Chondrocyte (in vitro differentiated cells): ENCODE measurements at regions not wholly inside any gene's neighbourhood (a gene's known extent, or its start where the extent isn't known, plus 50 kb on each side); places are given as distances from the start of the nearest gene placed in this dataset.

ENCODE experiments used
- DNase-seq: peaks from one replicate; pipeline ENCODE4 v3.0.0; 2021; ENCODE audit warnings: mixed read lengths, low spot score
- H3K27ac Mint-ChIP-seq: one replicate; pipeline ENCODE4 v1.8.0; 2021; ENCODE audit warnings: mild to moderate bottlenecking, moderate library complexity, mixed read lengths; ENCODE audit not compliant: unreplicated experiment
- H3K27me3 Mint-ChIP-seq: 2 replicates; pipeline ENCODE4 v1.8.0; 2021; ENCODE audit warnings: low read depth, mixed read lengths
- H3K36me3 Mint-ChIP-seq: 2 replicates; pipeline ENCODE4 v1.8.0; 2021; ENCODE audit warnings: low read depth, mixed read lengths
- H3K4me1 Mint-ChIP-seq: 2 replicates; pipeline ENCODE4 v1.8.0; 2021; ENCODE audit warnings: low read depth, mild to moderate bottlenecking, mixed read lengths
- H3K4me3 Mint-ChIP-seq: one replicate; pipeline ENCODE4 v1.8.0; 2021; ENCODE audit warnings: mild to moderate bottlenecking, moderate library complexity, mixed read lengths; ENCODE audit not compliant: unreplicated experiment
- H3K9me3 Mint-ChIP-seq: 2 replicates; pipeline ENCODE4 v1.8.0; 2021; ENCODE audit warnings: low read depth, mixed read lengths
- TF ChIP-seq, protein P1 (sequence below): fragments of 200-600 bp; sonication (generic); IDR thresholded peaks from 2 replicates; pipeline ENCODE4 v1.5.0; 2021; ENCODE audit warnings: antibody characterized with exemption, mild to moderate bottlenecking, moderate library complexity

DNA sequence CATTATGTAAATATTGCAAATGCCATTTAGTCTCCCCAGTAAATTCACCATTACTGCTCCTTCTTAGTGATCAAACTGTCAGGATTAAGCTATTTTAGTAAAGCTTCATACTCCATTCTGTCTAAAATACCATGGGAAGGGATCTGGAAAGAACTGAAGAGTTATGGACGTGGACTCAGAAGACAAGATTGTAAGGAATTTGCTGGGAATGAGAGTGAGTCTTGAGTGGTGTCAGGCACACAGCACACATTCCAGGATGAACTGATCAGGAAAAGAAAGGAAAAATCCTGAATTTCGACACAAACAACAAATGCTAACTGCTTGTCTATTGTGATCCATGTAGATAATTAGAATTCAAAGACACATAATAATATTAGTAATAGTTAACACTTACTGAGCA is 311.0 kb downstream of the CENPC start:
- no peaks in the 10 kb centered on the region for H3K27me3 Mint-ChIP-seq
- peak overlapping the region; percentile 39 for H3K27ac Mint-ChIP-seq
- no peak overlapping the region for H3K4me3 Mint-ChIP-seq
- no peaks in the 10 kb centered on the region for H3K36me3 Mint-ChIP-seq
- H3K9me3 Mint-ChIP-seq: no peaks in the 10 kb centered on the region
- TF ChIP-seq, protein P1, sequence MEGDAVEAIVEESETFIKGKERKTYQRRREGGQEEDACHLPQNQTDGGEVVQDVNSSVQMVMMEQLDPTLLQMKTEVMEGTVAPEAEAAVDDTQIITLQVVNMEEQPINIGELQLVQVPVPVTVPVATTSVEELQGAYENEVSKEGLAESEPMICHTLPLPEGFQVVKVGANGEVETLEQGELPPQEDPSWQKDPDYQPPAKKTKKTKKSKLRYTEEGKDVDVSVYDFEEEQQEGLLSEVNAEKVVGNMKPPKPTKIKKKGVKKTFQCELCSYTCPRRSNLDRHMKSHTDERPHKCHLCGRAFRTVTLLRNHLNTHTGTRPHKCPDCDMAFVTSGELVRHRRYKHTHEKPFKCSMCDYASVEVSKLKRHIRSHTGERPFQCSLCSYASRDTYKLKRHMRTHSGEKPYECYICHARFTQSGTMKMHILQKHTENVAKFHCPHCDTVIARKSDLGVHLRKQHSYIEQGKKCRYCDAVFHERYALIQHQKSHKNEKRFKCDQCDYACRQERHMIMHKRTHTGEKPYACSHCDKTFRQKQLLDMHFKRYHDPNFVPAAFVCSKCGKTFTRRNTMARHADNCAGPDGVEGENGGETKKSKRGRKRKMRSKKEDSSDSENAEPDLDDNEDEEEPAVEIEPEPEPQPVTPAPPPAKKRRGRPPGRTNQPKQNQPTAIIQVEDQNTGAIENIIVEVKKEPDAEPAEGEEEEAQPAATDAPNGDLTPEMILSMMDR: no peak
- peaks cover 10% of the 10 kb centered on the region for H3K4me1 Mint-ChIP-seq
- DNase-seq: no peak

DNA sequence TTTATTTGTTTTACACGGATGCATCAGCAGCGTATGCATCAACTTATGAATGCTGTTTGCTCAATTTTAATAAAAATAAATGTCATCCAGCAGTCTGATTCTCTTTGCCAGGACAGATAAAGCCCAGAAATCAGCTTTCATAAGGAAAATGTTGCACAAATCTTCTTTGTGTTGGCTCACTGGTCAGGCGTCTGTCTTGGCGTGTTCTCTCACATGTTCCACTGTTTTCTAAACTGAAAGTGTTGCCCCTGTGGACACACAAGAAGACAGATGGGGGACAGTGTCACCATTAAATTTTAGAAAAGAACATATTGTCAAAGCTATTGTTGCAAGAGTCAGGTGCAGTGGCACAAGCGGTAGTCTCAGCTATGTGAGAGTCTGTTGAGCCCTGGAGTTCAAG is 316.2 kb downstream of the CENPC start:
- Mint-ChIP-seq H3K9me3 (peaks cover 2% of the 10 kb centered on the region), H3K4me1 (peaks cover 5% of the 10 kb centered on the region), H3K4me3 (no peak overlapping the region), H3K27ac (no peak overlapping the region), H3K27me3 (no peaks in the 10 kb centered on the region), H3K36me3 (no peaks in the 10 kb centered on the region)
- DNase-seq: no peak
- TF ChIP-seq, protein P1: no peak

DNA sequence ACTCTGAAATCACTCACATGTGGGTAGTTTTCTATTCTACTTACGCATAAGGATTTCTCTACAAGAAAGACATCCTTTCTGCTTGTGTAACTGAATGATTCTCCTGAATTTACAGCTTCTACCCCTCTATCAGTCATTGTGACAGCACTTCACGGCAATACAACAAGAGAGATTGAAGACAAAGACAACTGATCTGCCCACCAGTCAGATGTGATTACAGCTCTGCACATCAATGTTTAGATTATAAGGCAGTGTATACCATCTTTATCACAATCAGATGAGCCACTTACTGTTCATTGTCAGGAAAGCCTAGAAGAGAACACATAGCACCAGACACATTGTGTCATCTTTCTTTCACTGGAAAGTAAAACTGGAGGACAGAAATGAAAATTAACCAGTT is 324.4 kb downstream of the CENPC start:
- no peak overlapping the region for H3K4me3 Mint-ChIP-seq
- H3K27ac Mint-ChIP-seq: no peak overlapping the region
- no peak for DNase-seq
- H3K27me3 Mint-ChIP-seq: no peaks in the 10 kb centered on the region
- H3K36me3 Mint-ChIP-seq: no peaks in the 10 kb centered on the region
- TF ChIP-seq, protein P1: no peak
- no peaks in the 10 kb centered on the region for H3K9me3 Mint-ChIP-seq
- H3K4me1 Mint-ChIP-seq: no peaks in the 10 kb centered on the region

DNA sequence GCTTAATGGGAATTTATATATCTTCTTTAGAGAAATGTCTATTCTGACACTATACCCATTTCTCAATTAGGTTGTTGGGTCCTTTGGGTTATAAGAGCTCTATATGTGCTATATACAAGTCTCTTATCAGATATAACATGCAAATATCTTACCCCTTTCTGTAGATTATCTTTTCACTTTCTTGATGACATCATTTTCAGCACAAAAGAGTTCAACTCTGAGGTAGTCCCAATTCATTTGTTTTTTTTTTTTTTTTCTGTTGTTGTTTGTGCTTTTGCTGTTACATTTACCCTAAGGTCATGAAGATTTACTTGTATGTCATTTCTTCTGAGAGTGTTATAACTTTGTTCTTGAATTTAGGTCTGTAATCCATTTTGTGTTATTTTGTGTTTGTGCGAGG is 326.4 kb downstream of the CENPC start:
- Mint-ChIP-seq H3K27ac (no peak overlapping the region), H3K9me3 (no peaks in the 10 kb centered on the region), H3K4me1 (no peaks in the 10 kb centered on the region), H3K27me3 (no peaks in the 10 kb centered on the region), H3K4me3 (no peak overlapping the region), H3K36me3 (no peaks in the 10 kb centered on the region)
- TF ChIP-seq, protein P1: no peak
- DNase-seq: no peak

DNA sequence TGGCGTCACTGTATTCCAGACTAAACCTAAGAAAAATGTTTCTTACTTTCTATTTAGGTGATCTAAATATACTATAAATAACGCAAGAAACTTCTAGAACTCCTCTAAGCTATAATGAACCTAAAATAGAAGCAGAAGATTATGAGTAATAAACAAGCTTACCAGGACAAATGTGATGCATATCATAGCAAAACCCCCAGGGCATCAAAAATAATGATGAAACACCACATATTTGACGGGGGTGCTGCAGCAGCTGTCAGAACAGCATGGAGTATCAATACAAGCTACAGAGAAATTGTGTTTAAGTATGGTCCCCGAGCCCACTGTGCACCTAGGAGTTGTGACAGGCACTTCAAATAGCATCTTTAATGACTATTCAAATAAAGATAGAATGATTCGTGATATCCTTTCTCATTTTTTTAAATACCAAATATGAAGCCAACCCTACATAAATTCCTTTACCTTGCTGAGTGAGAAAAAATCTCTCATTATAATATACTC is 337.3 kb downstream of the CENPC start:
- Mint-ChIP-seq H3K27me3 (no peaks in the 10 kb centered on the region), H3K9me3 (no peaks in the 10 kb centered on the region), H3K4me1 (no peaks in the 10 kb centered on the region), H3K27ac (no peak overlapping the region), H3K4me3 (no peak overlapping the region), H3K36me3 (no peaks in the 10 kb centered on the region)
- TF ChIP-seq, protein P1: no peak
- no peak for DNase-seq
